ENCODE measurements at regions not wholly inside any gene's neighbourhood (a gene's known extent, or its start where the extent isn't known, plus 50 kb on each side); places are given as distances from the start of the nearest gene placed in this dataset.

GRCh38 chr15:70491201-70491621 is 272.1 kb downstream of the UACA start:
- DNase-seq (ENCODE audit: low spot score): peak; percentile 55

- no peak for DNase-seq (ENCODE audit: low spot score)
Observed at GRCh38 chr15:70490838-70491155, 272.6 kb downstream of the UACA start.

DNA sequence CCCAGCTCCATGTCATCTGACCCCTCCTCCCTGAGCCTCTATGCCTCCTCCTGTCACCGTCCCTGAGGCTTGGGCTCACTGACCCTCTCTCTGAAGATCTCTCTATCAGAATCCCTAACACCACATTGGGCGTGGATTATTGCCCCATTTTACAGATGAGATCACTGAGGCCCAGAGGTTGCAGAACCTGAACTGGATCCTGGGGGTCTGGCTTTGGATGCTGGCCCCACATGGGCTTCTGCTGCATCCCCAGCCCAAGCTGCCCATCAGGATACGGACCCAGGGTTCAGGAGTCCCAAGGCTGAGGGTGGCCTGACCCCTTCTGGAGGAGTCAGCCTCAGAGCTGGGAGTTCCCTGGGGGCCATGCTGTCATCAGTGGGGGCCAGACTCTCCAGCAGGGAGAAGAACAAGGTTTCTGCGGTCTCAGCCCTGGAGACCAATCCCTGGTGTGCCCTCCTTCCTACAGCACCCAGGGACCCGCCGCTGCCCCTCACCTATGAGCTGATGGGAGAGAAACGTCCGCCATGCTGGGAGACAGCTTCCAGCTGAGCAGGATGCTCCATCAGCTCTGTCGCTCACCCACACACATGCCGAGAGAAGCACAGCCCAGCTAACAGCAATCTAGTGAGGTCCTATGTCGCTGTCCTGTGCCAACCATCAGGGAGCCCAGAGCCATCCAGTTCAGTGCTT is 273.1 kb downstream of the UACA start:
- no peak for DNase-seq (ENCODE audit: low spot score)

- no peak for DNase-seq (ENCODE audit: low spot score)
Observed at GRCh38 chr15:70488941-70489848, 274.2 kb downstream of the UACA start.

- DNase-seq (ENCODE audit: low spot score): no peak
Observed at GRCh38 chr15:70488002-70488605, 275.3 kb downstream of the UACA start.

- no peak for DNase-seq (ENCODE audit: low spot score)
Observed at GRCh38 chr15:70487387-70487740, 276.0 kb downstream of the UACA start.

- no peak for DNase-seq (ENCODE audit: low spot score)
Observed at GRCh38 chr15:70486451-70487386, 276.6 kb downstream of the UACA start.

DNA sequence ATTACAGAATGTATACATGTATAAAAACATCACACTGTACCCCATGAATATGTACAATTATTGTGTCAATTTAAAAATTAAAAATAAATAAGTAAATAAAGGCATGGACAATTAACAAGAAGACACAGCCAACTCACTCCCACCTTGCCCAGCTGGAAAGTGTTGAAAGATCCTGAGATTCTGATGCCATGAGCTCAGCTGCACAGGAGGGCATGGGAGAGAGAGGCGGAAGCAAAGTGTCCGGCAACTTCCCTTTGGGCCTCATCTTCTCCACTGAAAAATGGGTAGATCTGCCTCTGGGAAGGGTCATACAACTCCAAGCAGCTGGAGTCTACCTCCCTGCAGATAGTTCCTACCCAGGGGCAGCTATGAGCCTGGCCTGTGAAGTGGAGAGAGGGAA is 277.3 kb downstream of the UACA start:
- DNase-seq (ENCODE audit: low spot score): no peak

DNA sequence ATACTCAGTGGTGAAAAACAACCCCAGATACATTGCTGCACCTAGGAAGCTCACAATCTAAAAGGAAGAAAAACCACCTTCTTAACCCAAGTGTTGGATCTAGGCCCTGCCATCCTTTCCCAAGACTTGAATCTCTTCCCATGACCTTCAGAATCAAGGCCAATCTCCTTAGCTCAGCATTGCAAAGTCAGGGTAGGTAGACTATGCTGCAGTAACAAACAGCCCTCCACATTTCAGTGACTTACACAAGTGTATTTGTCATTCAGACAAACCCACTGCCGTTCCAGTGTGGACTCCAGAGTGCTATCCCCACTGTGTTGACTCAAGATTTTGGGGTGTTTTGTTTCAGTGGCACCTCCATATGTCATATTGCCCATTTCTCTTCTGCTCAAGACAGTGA is 278.4 kb downstream of the UACA start:
- DNase-seq (ENCODE audit: low spot score): no peak

- no peak for DNase-seq (ENCODE audit: low spot score)
Observed at GRCh38 chr15:70483513-70483912, 279.8 kb downstream of the UACA start.

DNA sequence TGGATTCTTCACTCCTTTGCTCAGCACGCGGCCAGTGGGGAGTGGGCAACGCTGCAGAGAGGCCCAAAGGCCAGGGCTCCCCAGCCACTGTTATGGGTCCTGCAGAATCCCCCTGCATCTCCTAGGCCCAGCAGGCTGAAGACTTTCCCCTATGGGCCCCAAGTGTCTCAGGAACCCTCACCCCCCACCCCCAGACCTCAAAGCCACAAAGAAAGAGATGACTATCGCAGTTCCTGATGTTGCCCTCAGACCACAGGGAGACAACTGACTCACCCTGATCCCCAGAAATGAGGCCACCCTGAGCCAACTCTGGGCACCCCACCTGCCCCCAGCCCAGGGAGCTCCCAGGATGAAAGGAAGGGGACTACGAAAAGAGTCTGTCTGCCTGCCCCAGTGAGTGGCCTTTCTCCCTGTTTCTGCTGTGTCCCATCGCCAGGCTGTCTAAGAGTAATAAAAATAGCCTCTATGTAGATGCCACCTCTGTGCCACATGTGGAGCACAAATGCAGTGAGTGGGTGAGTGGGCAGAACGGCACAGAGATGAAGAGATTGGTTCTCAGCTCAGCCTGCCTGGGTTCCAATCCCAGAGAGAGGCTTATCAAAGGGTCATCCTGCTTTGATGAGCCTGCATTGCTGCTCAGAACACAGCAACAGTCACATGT is 283.0 kb downstream of the UACA start:
- no peak for DNase-seq (ENCODE audit: low spot score)

- no peak for DNase-seq (ENCODE audit: low spot score)
Observed at GRCh38 chr15:70479785-70480184, 283.6 kb downstream of the UACA start.

DNA sequence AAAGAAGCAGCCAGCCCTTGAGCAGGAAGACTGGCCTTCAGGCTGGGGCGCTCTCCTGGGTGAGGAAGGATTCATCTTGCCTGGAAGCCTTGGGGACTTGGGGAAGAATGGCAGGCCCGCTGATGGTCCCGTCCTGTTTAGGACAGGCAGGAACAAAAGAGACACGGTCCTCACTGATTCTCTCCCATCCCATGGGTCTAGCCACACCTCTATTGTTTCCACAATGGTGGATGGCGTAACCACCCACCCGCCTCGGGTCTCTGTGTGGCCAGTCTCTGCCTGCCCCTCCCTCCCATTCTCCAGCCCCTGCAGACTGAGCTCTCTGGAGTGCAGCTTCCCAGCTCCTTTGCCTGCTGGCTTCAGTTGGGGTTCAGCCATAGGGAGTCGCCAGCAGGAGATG is 284.3 kb downstream of the UACA start:
- no peak for DNase-seq (ENCODE audit: low spot score)

DNA sequence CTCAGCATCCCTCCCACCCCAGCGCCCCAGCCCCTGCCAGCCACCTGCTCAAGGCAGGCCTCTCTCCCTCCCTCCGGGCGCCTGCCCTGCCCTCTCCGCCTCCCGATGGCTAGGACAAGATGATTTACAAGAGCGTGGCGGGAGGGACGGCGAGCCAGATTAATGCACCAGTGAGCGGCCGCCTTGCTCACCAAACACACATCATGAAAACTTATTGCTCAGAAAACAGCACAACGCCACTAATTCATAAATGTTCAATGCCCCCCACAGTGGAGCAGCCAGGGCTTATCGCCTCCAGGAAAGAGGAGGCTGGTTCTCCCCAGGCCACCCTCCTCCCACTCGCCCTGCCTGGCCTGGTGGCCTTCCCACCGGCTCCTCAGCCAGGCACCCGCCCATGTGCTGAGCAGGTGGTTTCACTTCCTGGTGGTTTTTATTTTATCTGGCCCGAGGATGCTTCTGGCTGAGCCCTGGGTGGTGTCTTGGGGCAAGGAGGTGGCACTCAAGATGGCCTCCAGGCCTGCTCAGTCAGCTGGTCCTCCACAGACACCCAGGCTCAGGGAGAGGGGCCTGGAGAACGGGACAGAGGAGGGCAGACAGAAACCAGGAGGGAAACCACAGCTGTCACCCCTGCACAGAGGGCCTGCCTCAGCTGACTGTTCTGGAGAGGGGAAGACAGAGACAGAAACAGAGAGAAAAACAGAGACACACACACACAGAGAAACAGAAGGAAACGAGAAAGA is 284.9 kb downstream of the UACA start:
- no peak for DNase-seq (ENCODE audit: low spot score)

- DNase-seq (ENCODE audit: low spot score): no peak
Observed at GRCh38 chr15:70477750-70478250, 285.6 kb downstream of the UACA start.

DNA sequence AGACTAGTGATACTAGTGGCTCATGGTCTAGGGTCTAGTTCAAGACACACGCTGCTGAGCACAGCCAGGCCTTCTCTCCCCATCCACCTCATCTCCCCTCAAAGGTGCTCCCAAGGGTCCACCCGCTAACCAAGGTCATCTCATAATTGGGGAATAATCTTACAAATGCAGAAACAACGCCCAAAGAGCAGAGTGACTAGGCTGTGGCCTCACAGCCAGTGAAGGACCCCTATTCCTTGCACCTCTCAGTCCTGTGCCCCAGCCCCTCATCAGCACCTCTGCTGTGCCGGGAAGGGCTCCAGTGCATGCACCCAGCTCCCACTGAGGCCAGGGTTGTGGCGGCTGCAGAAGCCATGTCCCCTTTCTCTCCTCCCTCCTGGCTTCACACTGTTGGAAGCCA is 286.9 kb downstream of the UACA start:
- no peak for DNase-seq (ENCODE audit: low spot score)

- DNase-seq (ENCODE audit: low spot score): no peak
Observed at GRCh38 chr15:70475921-70476320, 287.4 kb downstream of the UACA start.

DNA sequence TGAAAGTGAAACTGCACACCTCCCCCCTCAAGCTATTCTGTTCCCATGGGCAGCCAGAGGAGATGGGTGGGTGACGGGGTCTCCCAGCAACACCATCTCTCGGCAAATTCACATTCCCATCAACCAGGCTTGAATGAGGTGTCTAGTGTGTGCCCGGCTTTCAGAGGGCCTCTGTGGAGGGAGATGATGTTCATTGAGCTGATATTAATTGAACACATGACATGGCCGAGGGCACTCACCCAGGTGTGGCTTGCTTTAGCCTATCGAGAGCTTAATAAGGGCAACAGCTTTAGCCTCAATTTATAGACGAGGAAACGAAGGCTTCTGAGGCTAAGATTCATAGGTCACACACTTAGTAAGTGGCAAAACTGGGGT is 288.0 kb downstream of the UACA start:
- DNase-seq (ENCODE audit: low spot score): no peak

DNA sequence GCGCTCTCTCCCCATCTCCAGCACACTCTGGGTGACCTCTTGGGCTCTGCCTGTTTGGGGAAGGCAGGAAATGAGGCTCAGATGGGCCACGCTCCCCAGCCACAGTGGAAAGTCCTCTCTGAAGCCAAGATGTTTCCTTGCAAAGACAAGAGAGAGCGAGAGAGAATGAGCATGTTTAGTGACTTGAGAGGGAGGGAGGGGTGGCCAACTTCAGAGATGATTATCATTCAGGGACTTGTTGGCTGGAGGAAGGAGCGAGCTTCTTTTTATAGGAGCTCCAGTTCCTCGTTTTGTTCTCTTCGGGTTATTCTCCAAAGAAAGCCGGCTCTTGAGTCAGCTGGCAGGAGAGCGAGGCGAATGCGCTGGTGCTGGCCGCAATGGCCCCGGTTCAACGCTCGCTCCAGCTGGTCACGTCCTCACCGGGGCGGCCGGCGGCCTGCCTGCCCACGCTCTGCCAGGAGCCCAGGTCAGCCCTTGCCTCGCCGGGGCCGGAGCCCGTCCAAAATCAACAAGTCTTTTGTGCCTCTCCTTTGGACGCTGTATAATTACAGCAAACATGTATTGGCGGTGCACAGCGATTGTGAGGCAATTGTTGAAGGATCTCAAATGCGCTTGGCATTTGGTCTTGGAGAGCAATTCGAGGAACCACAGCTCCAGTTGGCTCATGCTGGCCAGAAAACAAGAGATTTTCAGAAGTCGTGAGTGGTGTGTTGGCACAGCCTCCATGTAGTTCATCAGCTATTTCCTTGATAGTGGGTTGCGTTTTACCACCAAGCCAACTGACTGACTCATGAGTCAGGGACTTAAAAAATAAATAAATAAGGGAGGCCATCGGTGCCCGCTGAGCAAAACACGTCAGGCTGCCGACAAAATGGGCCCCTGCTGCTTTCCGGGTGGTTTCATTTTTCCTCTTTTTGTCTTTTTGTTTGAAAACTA is 288.6 kb downstream of the UACA start:
- DNase-seq (ENCODE audit: low spot score): peak; percentile 38
